ENCODE measurements at regions not wholly inside any gene's neighbourhood (a gene's known extent, or its start where the extent isn't known, plus 50 kb on each side); places are given as distances from the start of the nearest gene placed in this dataset.

DNA sequence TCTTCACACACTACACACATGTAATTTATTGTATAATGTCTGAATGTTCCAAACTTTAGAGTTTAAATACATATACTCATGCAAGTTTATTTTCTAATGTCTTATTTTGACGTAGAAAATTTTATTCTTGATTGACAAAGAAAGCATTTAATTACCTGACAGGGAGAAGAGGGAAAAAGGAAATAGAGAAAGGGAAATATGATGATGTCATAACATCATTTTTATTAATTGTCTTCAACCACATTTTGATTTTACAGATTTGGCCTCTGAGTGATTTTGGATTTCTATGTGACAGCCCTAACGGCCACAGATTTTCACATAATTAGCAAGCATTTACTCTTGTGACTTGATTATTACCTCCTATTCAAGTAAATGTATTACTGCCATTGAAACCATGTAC, 106.1 kb upstream of the FSTL4 start:
- Histone ChIP-seq H3K27me3 (no peaks in the 10 kb centered on the region), H3K4me1 (no peaks in the 10 kb centered on the region)
- DNase-seq = no peak

DNA sequence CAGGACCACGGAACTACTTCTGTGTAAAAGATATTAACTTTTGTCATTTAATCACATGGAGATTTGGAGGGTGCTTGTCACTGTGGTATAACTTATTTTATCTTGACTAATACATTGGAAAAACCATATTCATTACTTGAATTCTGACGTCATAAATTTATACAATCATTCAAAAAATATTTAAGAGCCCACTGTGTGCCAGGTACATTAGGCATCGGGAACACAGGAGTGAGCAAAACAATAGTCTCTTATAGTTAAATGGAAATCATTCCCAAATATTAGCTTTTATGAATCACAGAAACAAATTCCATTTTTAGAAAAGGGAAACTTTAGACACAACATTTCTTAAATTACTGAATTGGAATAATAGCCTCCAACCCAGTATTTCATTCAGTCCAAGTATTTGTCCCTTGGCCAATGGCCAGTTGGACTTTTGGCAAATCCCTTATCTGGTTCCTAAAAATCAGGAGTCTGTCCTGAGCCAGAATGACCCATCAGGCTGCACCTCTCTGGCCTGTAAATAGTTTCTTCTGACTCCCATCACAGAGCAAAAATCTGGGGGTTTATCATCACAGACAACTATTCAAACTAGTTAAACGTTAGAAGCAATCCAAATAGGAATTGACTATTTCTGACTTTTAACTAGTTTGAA, 104.3 kb upstream of the FSTL4 start:
- Histone ChIP-seq H3K4me1 (no peaks in the 10 kb centered on the region), H3K27me3 (no peaks in the 10 kb centered on the region), H3K27ac (no peak overlapping the region), H3K4me3 (no peak overlapping the region), H3K36me3 (no peaks in the 10 kb centered on the region), H3K9me3 (peaks cover 0 to 6% (median under 1%) of the 10 kb centered on the region in 4 donors)
- TF ChIP-seq, protein P1, sequence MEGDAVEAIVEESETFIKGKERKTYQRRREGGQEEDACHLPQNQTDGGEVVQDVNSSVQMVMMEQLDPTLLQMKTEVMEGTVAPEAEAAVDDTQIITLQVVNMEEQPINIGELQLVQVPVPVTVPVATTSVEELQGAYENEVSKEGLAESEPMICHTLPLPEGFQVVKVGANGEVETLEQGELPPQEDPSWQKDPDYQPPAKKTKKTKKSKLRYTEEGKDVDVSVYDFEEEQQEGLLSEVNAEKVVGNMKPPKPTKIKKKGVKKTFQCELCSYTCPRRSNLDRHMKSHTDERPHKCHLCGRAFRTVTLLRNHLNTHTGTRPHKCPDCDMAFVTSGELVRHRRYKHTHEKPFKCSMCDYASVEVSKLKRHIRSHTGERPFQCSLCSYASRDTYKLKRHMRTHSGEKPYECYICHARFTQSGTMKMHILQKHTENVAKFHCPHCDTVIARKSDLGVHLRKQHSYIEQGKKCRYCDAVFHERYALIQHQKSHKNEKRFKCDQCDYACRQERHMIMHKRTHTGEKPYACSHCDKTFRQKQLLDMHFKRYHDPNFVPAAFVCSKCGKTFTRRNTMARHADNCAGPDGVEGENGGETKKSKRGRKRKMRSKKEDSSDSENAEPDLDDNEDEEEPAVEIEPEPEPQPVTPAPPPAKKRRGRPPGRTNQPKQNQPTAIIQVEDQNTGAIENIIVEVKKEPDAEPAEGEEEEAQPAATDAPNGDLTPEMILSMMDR (IDR thresholded peaks at IDR 0.05) = no peak
- no peak for TF ChIP-seq POLR2A (IDR thresholded peaks at IDR 0.05)
- no peak for DNase-seq

More for the DNA sequence above, 106.1 kb upstream of the FSTL4 start:
- no peak for TF ChIP-seq POLR2A (IDR thresholded peaks at IDR 0.05)
- TF ChIP-seq, protein P1 (IDR thresholded peaks at IDR 0.05) = no peak
- no peaks in the 10 kb centered on the region for H3K36me3 ChIP-seq
- peaks cover 0 to 11% (median 3%) of the 10 kb centered on the region in 4 donors for H3K9me3 ChIP-seq
- no peak overlapping the region for H3K4me3 ChIP-seq
- H3K27ac ChIP-seq = no peak overlapping the region

DNA sequence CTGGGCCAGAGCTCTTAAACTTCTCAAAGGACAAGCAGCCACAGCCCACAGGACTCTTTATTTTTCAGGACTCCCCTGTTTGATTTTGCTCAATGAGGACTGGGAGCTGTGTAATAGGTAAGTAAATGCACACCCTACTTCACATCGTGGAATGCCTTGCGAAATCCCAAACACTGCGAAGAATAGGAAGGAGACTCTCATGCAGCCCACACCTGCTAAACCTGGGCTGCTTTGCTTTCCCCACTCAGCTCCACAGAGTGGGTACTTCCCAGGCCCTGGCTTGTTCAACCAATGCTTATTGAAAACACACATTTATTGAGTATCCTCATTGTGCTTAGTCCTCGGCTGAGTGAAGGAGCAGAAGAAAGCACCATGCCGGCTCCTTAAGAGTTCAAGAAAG, 103.3 kb upstream of the FSTL4 start:
- DNase-seq = no peak
- Histone ChIP-seq H3K27me3 (no peaks in the 10 kb centered on the region), H3K36me3 (no peaks in the 10 kb centered on the region), H3K4me1 (no peaks in the 10 kb centered on the region), H3K9me3 (no peaks in the 10 kb centered on the region), H3K4me3 (no peak overlapping the region), H3K27ac (no peak overlapping the region)
- TF ChIP-seq, protein P1 (IDR thresholded peaks at IDR 0.05) = no peak
- TF ChIP-seq POLR2A (IDR thresholded peaks at IDR 0.05) = no peak

DNA sequence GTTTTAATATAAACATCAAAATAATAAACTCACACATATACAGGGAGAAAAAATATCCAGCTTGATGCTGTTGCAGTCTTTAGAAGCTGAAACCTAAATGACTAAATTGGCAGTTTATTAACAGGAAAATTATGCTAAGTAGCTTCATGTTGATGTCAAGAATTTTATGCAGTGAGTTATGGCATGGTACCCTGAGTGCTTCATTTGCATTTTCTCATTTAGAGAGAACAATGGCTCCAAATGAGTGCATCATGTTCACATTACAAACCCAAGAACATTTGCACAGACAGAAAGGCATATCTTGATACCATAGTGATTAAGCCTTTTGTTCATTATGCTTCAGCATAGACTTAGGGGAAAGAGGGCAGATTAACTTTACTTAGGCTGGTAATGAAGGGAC, 102.9 kb upstream of the FSTL4 start:
- TF ChIP-seq POLR2A (IDR thresholded peaks at IDR 0.05) = no peak
- TF ChIP-seq, protein P1 (IDR thresholded peaks at IDR 0.05) = no peak
- Histone ChIP-seq H3K4me3 (no peak overlapping the region), H3K9me3 (no peaks in the 10 kb centered on the region), H3K4me1 (no peaks in the 10 kb centered on the region), H3K36me3 (no peaks in the 10 kb centered on the region), H3K27me3 (no peaks in the 10 kb centered on the region), H3K27ac (no peak overlapping the region)
- DNase-seq = no peak

DNA sequence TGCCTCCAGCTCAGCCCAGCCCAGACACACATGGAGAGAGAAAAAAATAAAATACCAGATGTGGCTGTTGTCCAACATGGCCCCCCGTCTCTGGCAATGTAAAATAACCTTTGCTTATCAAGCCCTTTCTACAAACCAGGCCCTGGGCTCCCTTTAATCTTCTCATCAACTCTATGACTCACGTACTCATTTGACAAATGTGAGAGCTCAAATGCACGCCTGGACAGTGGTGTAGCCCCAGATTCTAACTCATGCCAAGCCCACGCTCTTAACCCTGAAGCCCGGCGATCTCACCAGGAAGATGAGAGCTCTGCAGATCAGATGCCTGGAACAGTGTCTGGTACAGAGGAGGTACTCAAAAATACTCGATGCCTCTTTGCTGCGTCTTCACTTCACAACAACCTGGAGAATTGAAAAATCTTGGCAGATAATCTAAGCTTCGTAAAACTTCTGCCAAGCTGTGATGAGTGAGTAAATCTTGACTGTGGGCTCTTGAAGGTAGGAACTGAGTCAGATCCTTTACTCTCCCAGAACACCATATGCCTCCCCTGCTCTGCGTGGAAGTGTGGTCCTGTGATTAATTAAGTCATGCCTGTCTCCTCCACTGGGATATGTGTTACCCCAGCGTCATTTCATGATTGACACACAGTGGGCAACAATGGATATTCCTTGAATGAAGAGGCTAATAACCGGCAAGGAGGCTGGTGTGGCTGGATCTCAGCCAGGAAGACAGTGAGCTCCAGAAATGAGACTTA, 102.0 kb upstream of the FSTL4 start:
- Histone ChIP-seq H3K36me3 (no peaks in the 10 kb centered on the region), H3K4me1 (no peaks in the 10 kb centered on the region), H3K9me3 (no peaks in the 10 kb centered on the region), H3K27me3 (no peaks in the 10 kb centered on the region), H3K27ac (no peak overlapping the region), H3K4me3 (no peak overlapping the region)
- TF ChIP-seq POLR2A (IDR thresholded peaks at IDR 0.05) = no peak
- DNase-seq = no peak

DNA sequence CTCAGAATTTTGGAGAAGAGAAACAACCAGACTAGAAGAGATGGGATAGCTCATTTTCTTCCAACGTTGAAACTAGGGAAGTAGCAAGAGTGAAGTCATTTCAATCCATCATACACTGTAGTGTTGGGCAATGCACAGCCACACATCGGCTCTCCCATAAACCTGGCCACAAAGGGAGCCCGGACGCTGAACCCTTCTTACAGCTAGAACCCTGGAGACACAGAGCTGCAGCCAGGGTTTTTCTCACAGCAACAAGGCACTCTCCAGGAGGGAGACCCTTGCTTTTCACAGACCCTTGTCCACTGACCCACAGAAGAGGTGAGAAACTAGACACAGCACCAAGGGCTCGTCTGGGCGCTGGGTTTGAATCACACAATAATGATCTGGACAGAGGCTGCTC, 101.4 kb upstream of the FSTL4 start:
- Histone ChIP-seq H3K27me3 (no peaks in the 10 kb centered on the region), H3K4me1 (no peaks in the 10 kb centered on the region), H3K4me3 (no peak overlapping the region), H3K27ac (no peak overlapping the region), H3K9me3 (no peaks in the 10 kb centered on the region), H3K36me3 (no peaks in the 10 kb centered on the region)
- no peak for DNase-seq
- TF ChIP-seq, protein P1 (IDR thresholded peaks at IDR 0.05) = no peak
- no peak for TF ChIP-seq POLR2A (IDR thresholded peaks at IDR 0.05)
